SK-N-SH (cell line): ENCODE measurements at regions not wholly inside any gene's neighbourhood (a gene's known extent, or its start where the extent isn't known, plus 50 kb on each side); places are given as distances from the start of the nearest gene placed in this dataset.

Source experiments
- CHD2 ChIP-seq: fragments of 150-350 bp; IDR thresholded peaks from 2 replicates; pipeline ENCODE4 v1.6.1; 2018; ENCODE audit warnings: low read length; ENCODE audit not compliant: partially characterized antibody
- CTCF ChIP-seq: fragments of 200-600 bp; sonication (generic); IDR thresholded peaks from 2 replicates; pipeline ENCODE4 v1.6.1; 2017; ENCODE audit warnings: antibody characterized with exemption, mild to moderate bottlenecking, moderate library complexity
- EZH2phosphoT487 ChIP-seq: fragments of 200-600 bp; sonication (generic); IDR thresholded peaks from 2 replicates; pipeline ENCODE4 v1.6.1; 2017; ENCODE audit warnings: low read depth, mixed run types, mild to moderate bottlenecking, antibody characterized with exemption, moderate library complexity, borderline replicate concordance
- PBX3 ChIP-seq: IDR thresholded peaks from 2 replicates; pipeline ENCODE4; 2012
- POLR2AphosphoS5 ChIP-seq: IDR thresholded peaks from 2 replicates; pipeline ENCODE4 v1.6.1; 2012; ENCODE audit warnings: low read depth, low read length
- TAF1 ChIP-seq: IDR thresholded peaks from 2 replicates; pipeline ENCODE4 v1.6.1; 2012; ENCODE audit warnings: low read depth, mild to moderate bottlenecking, low read length, moderate library complexity, borderline replicate concordance
- TEAD4 ChIP-seq: IDR thresholded peaks from 2 replicates; pipeline ENCODE4 v1.4.0; 2012; ENCODE audit warnings: mild to moderate bottlenecking, borderline replicate concordance; ENCODE audit not compliant: insufficient read depth
- USF1 ChIP-seq: IDR thresholded peaks from 2 replicates; pipeline ENCODE4 v1.4.0; 2012; ENCODE audit warnings: low read depth, borderline replicate concordance
- USF2 ChIP-seq: fragments of 150-350 bp; IDR thresholded peaks from 2 replicates; pipeline ENCODE4 v1.6.1; 2017; ENCODE audit warnings: antibody characterized with exemption, low read length, low read depth, borderline replicate concordance
- YY1 ChIP-seq: IDR thresholded peaks from 2 replicates; pipeline ENCODE4 v1.4.0; 2012; ENCODE audit warnings: low read depth, mild to moderate bottlenecking

GRCh38 chr2:21489080-21489479, 365.3 kb downstream of the TDRD15 start:
- TF ChIP-seq CTCF (no peak), POLR2AphosphoS5 (no peak), TEAD4 (no peak), PBX3 (no peak), USF2 (no peak), EZH2phosphoT487 (no peak), USF1 (no peak), CHD2 (no peak), TAF1 (no peak), YY1 (no peak)
